GM21529 (cell line): ENCODE measurements at regions not wholly inside any gene's neighbourhood (a gene's known extent, or its start where the extent isn't known, plus 50 kb on each side); places are given as distances from the start of the nearest gene placed in this dataset.
"Not testable (repeated sequence)": the region's sequence is repeated elsewhere in the genome, so short reads cannot be mapped to it uniquely, and the experiment has no call there.

ENCODE experiments used
- ATAC-seq: cut with Tn5 transposase; IDR thresholded peaks from one replicate; pipeline ENCODE4 v1.9.1; 2021; ENCODE audit not compliant: unreplicated experiment

- no peak for ATAC-seq
Observed at GRCh38 chr2:12549641-12550040, 167.1 kb upstream of the TRIB2 start.

GRCh38 chr2:12552092-12552491 is 164.6 kb upstream of the TRIB2 start:
- no peak for ATAC-seq

- ATAC-seq = peak; percentile 36
Observed at GRCh38 chr2:12554224-12555011, 162.3 kb upstream of the TRIB2 start.

GRCh38 chr2:12555012-12555645 is 161.6 kb upstream of the TRIB2 start:
- ATAC-seq = peak; percentile 55

- no peak for ATAC-seq
Observed at GRCh38 chr2:12556762-12557161, 160.0 kb upstream of the TRIB2 start.

- ATAC-seq = no peak
Observed at GRCh38 chr2:12557688-12558087, 159.0 kb upstream of the TRIB2 start.

- ATAC-seq = no peak
Observed at GRCh38 chr2:12558519-12558918, 158.2 kb upstream of the TRIB2 start.

- no peak for ATAC-seq
Observed at GRCh38 chr2:12560618-12561017, 156.1 kb upstream of the TRIB2 start.

GRCh38 chr2:12567411-12567810 is 149.3 kb upstream of the TRIB2 start:
- no peak for ATAC-seq

GRCh38 chr2:12569510-12569909 is 147.2 kb upstream of the TRIB2 start:
- ATAC-seq = not testable (repeated sequence)

GRCh38 chr2:12569929-12570328 is 146.8 kb upstream of the TRIB2 start:
- not testable (repeated sequence) for ATAC-seq

- no peak for ATAC-seq
Observed at GRCh38 chr2:12577091-12577490, 139.6 kb upstream of the TRIB2 start.

GRCh38 chr2:12577567-12578253 is 139.0 kb upstream of the TRIB2 start:
- ATAC-seq = no peak

- ATAC-seq = no peak
Observed at GRCh38 chr2:12579018-12579417, 137.7 kb upstream of the TRIB2 start.

- no peak for ATAC-seq
Observed at GRCh38 chr2:12584338-12584737, 132.4 kb upstream of the TRIB2 start.

GRCh38 chr2:12585784-12586183 is 131.0 kb upstream of the TRIB2 start:
- no peak for ATAC-seq

GRCh38 chr2:12587228-12587627 is 129.5 kb upstream of the TRIB2 start:
- no peak for ATAC-seq

- peak; percentile 90 for ATAC-seq
Observed at GRCh38 chr2:12587729-12588522, 128.8 kb upstream of the TRIB2 start.

- no peak for ATAC-seq
Observed at GRCh38 chr2:12588986-12589385, 127.8 kb upstream of the TRIB2 start.

GRCh38 chr2:12589802-12590320 is 126.9 kb upstream of the TRIB2 start:
- no peak for ATAC-seq

GRCh38 chr2:12592296-12592695 is 124.4 kb upstream of the TRIB2 start:
- no peak for ATAC-seq
